Activated CD4-positive, alpha-beta T cell treated with anti-CD3 and anti-CD28 coated beads, Interleukin-2, Interleukin-4, amounts not matched to agents 100 ng/mL and 50 ng/mL, durations not matched to agents 16 hours and 8 hours (primary cell): ENCODE measurements at regions not wholly inside any gene's neighbourhood (a gene's known extent, or its start where the extent isn't known, plus 50 kb on each side); places are given as distances from the start of the nearest gene placed in this dataset.

ENCODE experiments used
- DNase-seq: peaks from one replicate; pipeline ENCODE4 v3.0.0-alpha.2; 2020; ENCODE audit warnings: low spot score

DNA sequence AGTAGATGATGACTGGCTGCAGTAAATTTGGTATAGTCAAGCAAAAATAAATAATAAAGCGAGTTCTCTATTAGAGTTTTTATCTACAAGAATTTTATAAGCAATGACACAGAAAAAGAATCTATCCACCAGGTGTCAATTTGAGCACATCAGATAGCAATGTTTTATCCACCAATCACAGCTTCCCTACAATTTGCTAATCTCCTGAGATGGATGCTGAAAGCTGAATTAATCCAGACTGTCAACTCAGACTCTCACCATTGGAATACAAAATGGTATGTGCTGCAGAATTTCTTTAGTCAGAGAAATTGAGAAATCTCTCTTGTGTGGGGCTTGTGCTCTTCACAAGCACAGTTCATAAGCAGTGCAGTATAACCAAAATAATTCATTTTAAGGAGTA is 888.9 kb upstream of the GHITM start:
- no peak for DNase-seq

DNA sequence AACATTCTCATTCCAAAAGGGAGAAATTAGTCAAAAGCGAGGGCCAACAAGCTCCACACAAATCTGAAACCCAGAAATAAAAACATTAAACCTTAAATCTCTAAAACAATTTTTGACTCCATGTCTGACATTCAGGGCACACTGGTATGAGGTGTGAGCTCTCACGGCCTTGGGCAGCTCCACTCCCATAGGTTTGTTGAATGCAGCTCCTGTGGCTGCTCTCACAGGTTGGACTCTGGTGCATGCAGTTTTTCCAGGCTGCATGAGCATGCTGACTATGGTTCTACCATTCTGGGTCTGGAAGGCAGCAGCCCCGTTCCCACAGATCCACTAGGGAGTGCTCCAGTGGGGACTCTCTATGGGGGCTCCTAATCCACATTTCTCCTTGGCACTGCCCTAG is 887.1 kb upstream of the GHITM start:
- DNase-seq, result no peak

- DNase-seq, result no peak
These were observed 886.7 kb upstream of the GHITM start for GRCh38 chr10:83252596-83252995.

DNA sequence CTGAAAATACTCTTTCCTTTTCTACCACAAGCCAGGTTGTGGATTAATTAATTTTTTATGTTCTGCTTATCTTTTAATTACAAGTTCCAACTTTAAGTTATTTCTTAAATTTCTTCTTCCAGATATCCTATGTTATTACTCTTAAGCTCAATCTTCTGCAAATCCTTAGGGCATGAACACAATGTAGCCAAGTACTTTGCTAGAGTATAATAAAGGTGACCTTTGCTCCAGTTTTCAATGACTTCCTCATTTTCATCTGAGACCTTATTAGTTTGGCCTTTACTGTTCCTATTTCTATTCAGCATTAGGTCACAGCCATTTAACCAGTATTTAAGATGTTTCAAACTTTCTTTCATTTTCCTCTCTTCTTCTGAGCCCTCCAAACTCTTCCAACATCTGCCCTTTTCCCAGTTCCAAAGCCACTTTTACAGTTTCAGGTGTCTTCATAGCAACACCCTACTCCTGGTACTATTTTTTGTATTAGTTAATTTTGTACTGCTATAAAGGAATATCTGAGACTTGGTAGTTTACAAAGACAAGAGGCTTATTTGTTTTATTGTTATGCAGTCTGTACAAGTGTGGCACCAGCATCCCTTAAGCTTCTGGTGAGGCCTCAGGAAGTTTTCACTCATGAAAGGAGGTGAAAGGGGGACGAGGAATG is 886.2 kb upstream of the GHITM start:
- DNase-seq, result no peak

DNA sequence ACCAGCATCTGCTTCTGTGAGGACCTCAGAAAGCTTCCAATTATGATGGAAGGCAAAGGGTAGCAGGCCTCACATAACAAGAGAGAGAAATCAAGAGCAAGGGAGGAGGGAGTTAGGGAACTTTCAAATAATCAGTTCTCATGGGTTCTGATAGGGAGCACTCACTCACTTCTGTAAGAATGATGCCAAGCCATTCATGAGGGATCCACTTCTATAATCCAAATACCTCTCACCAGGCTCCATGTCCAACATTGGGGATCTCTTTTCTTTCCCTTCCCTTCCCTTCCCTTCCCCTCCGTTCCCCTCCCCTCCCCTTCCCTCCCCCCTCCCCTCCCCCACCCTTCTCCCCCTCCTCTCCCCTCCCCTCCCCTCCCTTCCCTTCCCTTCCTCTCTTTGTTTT is 884.6 kb upstream of the GHITM start:
- no peak for DNase-seq

DNA sequence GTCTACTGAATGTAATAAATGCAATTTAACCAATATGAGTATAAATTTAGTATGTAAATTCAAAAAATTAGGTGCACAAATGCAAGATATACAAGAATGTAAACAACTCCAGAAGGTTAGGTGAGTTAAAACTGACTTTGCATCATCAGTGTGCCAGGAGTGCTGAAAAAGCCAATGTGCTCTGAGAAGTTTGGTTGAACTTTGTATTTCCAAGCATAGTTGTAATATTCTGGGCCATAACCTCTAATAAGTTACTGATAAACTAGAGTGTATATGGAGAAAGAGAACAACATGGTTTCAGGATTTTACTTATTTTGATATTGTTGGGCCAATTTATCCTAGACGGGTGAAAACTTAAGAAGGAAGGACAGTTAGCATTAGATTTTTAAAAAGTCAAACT is 876.9 kb upstream of the GHITM start:
- DNase-seq, result no peak

DNA sequence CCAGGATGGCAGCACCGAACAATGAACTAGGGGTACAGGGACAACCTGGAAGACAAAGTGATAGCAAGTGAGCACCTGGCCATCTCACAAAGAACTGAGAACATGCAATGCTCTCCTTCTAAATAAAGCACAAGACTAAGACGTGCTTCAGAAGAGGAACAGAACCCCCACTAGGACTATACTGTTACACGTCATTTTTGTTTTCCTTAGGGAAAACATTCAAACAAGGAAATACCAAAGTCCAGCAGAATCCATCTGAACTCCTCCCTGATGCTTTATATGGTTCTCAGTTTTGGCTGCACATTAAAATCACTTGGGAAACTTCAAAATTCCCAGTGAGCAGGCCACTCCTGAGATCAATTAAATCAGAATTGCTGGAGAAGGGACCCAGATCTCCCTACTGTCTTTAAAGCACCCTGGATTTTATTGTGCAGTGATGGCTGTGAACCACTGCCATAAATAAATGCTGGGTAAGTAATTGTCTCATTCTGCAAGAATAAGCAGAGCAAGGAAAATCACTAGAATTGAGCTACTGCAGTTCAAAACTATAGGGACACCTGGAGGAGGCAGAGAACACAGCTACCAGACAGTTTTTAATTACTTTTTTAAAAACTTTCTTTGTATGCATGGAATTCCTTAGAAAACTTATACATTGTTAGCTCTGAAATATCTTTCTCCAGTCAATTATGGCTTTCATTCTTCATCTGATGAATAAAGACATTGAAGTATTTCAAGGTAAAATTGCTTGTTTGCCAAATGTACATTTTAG is 866.5 kb upstream of the GHITM start:
- no peak for DNase-seq

DNA sequence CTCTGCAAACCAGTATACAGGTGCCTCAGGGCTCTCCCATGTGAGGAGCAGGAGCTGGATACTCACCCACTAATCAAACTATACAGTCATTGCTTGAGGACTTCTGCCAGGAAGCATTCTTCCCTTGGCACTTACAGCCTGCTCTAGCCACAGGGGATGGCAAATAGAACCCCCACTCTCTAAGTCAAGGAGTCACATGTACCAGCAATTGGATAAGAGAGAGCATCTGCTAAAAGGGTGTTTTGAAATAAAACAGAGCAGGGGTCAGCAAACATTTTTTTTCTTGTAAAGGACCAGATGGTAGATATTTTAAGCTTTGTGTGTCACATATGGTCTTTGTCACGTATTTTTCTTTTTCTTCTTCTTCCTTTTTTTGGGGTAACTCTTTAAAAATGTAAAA is 865.2 kb upstream of the GHITM start:
- no peak for DNase-seq

DNA sequence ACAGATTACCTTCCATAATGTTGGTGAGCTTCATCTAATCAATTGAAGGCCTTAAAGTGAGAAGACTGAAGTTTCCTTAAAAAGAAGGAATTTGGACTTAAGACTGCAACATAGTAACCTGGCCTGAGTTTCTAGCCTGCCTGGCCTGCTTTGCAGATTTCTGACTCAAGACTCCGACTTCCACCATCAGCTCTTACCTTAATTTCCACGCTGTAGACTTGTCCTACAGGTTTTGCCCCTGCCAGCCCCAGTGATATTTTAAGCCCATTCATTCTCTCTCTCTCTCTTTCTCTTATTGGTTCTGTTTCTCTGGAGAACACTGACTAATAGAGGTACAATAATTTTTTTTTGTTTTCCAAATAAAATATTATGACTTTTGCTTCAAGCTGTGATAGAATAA is 862.3 kb upstream of the GHITM start:
- no peak for DNase-seq

- no peak for DNase-seq
These were observed 856.2 kb upstream of the GHITM start for GRCh38 chr10:83283151-83283550.

GRCh38 chr10:83287374-83287773 is 851.9 kb upstream of the GHITM start:
- DNase-seq, result no peak

DNA sequence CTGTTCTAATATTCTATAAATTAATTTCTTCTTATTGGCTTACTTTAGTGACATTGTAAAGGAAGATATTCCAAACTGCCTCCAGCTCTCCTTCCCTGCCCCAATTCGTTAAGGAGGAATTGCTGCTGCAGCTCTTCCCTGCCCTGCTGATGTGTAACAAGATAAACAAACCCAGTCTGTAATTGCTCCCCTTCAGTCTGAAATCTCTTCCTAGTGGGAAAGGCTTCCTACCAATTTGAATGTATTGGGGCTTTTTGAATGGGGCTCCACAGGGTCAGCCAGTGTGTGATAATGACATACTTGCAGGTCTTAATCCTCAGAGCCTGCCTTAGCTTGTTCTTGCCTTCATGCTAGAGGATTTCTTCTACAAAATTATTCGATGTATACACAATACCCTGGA is 849.9 kb upstream of the GHITM start:
- no peak for DNase-seq

- DNase-seq, result no peak
These were observed 849.4 kb upstream of the GHITM start for GRCh38 chr10:83289948-83290347.

DNA sequence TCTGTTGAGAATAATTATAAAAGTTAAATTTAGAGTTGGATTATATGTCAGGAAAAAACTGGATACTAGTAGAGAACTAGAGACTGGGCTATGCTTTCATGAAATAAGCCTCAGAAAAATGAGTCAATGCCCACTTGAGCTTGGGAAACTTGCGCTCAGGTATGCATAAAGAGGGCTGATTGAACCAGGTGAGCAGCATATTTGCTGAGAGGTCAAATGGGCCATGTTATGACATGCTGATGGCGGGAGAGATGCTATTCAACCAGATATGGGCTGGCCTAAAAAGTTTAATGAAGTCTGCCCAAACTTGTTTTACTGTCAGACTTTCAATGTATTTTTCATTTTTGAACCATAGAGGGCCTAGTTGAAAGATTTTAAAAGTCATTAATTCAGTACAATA is 837.6 kb upstream of the GHITM start:
- no peak for DNase-seq

DNA sequence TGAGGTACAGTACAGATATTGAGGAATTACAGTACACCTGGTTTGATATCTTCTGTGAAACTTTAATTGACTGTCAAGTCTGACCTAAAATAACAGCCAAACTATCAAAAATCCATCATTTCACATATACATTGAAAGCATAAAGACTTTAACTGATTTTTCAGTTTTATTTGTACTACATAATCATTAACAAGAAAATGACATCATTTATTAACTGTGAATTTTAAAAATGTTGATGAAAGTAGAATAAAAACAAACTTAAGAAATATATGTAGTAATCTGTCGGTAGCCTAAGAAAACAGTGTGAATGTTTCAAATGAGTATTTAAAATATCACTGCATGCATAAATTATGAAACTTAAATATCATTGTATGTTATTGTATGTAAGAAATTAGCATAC is 836.7 kb upstream of the GHITM start:
- DNase-seq, result no peak

- no peak for DNase-seq
These were observed 828.6 kb upstream of the GHITM start for GRCh38 chr10:83310688-83311087.

DNA sequence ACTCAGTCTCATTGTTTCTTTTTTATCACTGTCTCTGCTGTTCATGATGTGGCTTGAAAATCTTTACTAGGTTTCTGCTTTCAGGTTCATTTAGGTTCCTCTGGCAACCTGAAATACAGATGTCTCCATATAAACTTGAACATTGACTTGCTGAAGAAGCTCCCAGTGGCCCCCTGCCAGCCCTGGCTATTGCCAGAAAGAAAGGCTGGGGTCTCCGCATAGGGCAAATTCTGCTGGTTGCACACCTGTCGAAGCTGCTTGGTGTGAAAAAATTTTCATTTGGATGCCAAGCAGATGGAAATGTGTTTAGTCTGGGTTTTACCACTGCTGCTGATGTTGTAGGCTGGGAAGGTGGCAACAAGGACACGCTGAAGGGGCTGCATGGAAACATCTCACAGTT is 826.7 kb upstream of the GHITM start:
- no peak for DNase-seq

GRCh38 chr10:83332690-83333089 is 806.6 kb upstream of the GHITM start:
- DNase-seq, result no peak

DNA sequence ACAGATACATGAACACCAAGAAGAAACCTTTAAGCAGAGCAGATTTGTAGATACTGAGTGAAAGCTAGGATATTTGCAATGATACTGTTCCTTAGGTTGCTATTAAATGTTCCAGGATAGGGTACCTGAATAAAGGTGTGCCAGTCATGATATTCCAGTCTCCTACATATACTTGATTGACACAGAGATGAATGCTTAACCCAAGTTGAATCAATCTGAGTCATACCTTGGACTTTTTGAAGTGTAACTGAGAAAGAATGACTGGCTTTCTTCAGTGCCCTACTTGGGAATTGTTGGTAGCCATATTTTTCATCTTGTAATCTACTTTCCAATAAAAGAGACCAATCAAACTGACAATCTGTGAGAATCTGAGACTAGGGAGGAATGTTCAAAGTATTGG is 805.7 kb upstream of the GHITM start:
- DNase-seq, result no peak

GRCh38 chr10:83343676-83344075 is 795.6 kb upstream of the GHITM start:
- no peak for DNase-seq

DNA sequence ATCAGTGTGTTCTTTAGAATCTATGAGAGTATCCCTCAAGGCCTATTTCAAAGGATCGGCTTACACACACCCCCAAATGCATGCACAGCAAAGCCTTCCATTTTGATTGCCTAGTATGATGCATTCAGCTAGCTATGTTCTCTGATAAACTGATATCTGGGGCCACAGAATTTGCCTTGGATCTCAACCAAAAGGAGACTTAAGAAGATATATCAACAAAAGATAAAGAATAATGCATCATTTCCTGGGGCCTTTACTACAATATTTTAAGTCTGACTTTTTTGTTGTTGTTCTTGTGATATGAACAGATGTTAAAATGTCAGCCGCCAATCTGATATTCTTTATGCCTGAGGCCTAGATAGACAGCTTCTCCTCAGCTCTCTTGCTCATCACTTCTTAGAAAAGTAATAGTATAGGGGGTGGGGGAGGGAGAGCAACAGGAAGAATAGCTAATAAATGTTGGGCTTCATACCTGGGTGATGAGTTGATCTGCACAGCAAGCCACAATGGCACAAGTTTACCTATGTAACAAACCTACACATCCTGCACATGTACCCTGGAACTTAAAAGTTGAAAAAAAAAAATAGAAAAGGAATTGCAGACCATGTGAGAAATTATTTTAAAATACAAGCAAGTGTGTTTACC is 792.9 kb upstream of the GHITM start:
- no peak for DNase-seq

DNA sequence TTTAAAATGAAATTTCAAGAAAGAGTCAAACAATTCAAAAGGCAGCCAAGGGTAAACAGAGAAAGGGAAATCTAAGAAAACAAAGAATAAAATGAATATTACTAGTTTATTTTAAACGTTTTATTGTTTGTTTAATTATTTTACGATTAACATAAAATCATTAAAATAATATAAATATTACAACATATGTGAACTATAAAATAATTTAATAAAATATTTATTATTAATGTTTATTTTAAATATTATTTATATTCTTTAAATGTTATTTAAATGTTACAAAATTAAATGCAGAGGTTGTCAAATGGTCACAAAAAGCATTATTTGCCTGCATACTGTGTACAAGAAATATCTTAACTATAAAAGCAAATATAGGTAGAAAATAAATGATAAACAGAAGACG is 786.7 kb upstream of the GHITM start:
- DNase-seq, result no peak

DNA sequence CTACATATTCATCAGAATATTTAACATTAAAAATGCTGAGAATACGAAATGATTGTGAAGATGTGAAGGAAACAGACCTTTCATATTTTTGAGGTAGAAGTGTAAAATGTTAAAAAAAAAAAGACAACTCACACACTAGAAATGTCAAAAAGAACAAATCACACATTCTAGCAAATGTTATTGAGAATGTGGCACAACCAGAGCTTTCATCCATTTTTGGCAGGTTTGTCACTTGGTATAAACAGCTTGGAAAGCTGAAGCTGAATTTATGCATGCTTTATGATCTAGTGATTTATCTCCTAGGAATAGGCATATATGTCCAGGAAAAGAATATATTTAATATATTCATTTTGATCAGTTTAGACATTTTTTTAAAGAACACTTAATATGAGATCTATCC is 784.9 kb upstream of the GHITM start:
- no peak for DNase-seq

- DNase-seq, result no peak
These were observed 782.3 kb upstream of the GHITM start for GRCh38 chr10:83357004-83357403.
